B cell (primary cell): ENCODE measurements at regions not wholly inside any gene's neighbourhood (a gene's known extent, or its start where the extent isn't known, plus 50 kb on each side); places are given as distances from the start of the nearest gene placed in this dataset.

Experiments
- ATAC-seq: fragments of 200-7000 bp; cut with Tn5 transposase; one replicate; pipeline ENCODE4 v1.10.0; 2021; ENCODE audit warnings: low read depth, mild to moderate bottlenecking, moderate number of reproducible peaks, moderate library complexity
- CTCF ChIA-PET: fragments of 350-600 bp; sonication (Branson Sonifier 250); formaldehyde crosslinking; loops from one replicate; lab custom pipeline; 2021; ENCODE audit warnings: antibody characterized with exemption, inconsistent platforms; lab: Charles Lee
- POLR2A ChIA-PET: fragments of 350-600 bp; sonication (Branson Sonifier 250); formaldehyde crosslinking; loops from one replicate; lab custom pipeline; 2021; ENCODE audit warnings: antibody characterized with exemption; lab: Charles Lee
- DNase-seq: peaks from one replicate; pipeline ENCODE4 v3.0.0; 2013
- H2AFZ ChIP-seq: 2 replicates; pipeline ENCODE4 v1.6.1; 2012; ENCODE audit warnings: mild to moderate bottlenecking, low read depth, low read length; ENCODE audit not compliant: insufficient read depth, poor library complexity, severe bottlenecking
- H3K27ac ChIP-seq, 2 donors: 1 replicate in 1 of 2; 2 replicates in 1 of 2; pipeline ENCODE4 v1.5.1; 2012 to 2013; ENCODE audit warnings: low read length in 2 of 2, mild to moderate bottlenecking in 2 of 2, moderate library complexity in 1 of 2
- H3K27me3 ChIP-seq, 4 experiments: fragments of 200-600 bp in 1 of 4; sonication (generic) in 1 of 4; replicated peaks in 1 of 4; 1 replicate in 2 of 4; 2 replicates in 2 of 4; pipeline versions ENCODE4 v1.6.1 to v1.7.0; 2013 to 2016; ENCODE audit warnings: low read length in 3 of 4, mild to moderate bottlenecking in 2 of 4, mixed read lengths in 1 of 4, moderate library complexity in 1 of 4; ENCODE audit not compliant: insufficient read depth in 4 of 4, control insufficient read depth in 3 of 4; ENCODE audit errors: control extremely low read depth in 1 of 4
- H3K36me3 ChIP-seq, 2 experiments: replicated peaks in 1 of 2; 1 replicate in 1 of 2; 2 replicates in 1 of 2; pipeline versions ENCODE4 v1.6.1 to v1.7.1; 2013; ENCODE audit warnings: low read length in 1 of 2; ENCODE audit not compliant: insufficient read depth in 2 of 2, control insufficient read depth in 1 of 2; ENCODE audit errors: control extremely low read depth in 1 of 2, extremely low read depth in 1 of 2
- H3K4me1 ChIP-seq, 2 donors: fragments of 200-600 bp in 1 of 2; sonication (generic) in 1 of 2; 1 replicate in 1 of 2; 2 replicates in 1 of 2; pipeline versions ENCODE4 v1.5.1 to v1.6.1; 2013 to 2017; ENCODE audit warnings: low read length in 2 of 2; ENCODE audit not compliant: control insufficient read depth in 2 of 2, insufficient read depth in 2 of 2
- H3K4me2 ChIP-seq: replicated peaks from 2 replicates; pipeline ENCODE3; 2012; ENCODE audit warnings: mild to moderate bottlenecking, low read depth, low read length; ENCODE audit not compliant: poor library complexity, severe bottlenecking
- H3K4me3 ChIP-seq, 5 experiments: fragments of 200-600 bp in 1 of 5; sonication (generic) in 1 of 5; 1 replicate in 3 of 5; 2 replicates in 2 of 5; pipeline versions ENCODE4 v1.5.1 to v1.7.0; 2011 to 2016; ENCODE audit warnings: low read length in 4 of 5, mild to moderate bottlenecking in 4 of 5, low read depth in 2 of 5, control low read depth in 1 of 5, moderate library complexity in 1 of 5; ENCODE audit not compliant: insufficient read depth in 1 of 5; ENCODE audit errors: control extremely low read depth in 1 of 5, extremely low read depth in 1 of 5
- H3K79me2 ChIP-seq: fragments of 200-600 bp; sonication (generic); one replicate; pipeline ENCODE4 v1.6.0; 2016; ENCODE audit warnings: low read length; ENCODE audit not compliant: control insufficient read depth, insufficient read depth
- H3K9ac ChIP-seq: fragments of 200-600 bp; sonication (generic); 2 replicates; pipeline ENCODE4 v1.6.1; 2017; ENCODE audit warnings: mild to moderate bottlenecking, low read length, moderate library complexity
- H3K9me3 ChIP-seq, 3 donors: one replicate each; pipeline versions ENCODE4 v1.6.1 to v1.7.1; 2013; ENCODE audit warnings: low read length in 2 of 3; ENCODE audit not compliant: control insufficient read depth in 2 of 3, insufficient read depth in 1 of 3; ENCODE audit errors: control extremely low read depth in 1 of 3
- H4K20me1 ChIP-seq: 2 replicates; pipeline ENCODE4 v1.6.0; 2012; ENCODE audit warnings: mild to moderate bottlenecking, low read length; ENCODE audit not compliant: insufficient read depth, control insufficient read depth, poor library complexity, severe bottlenecking
- H3K27ac Mint-ChIP-seq: one replicate; pipeline ENCODE4 v1.8.0; 2021; ENCODE audit warnings: mixed read lengths
- H3K27me3 Mint-ChIP-seq: one replicate; pipeline ENCODE4 v1.8.0; 2021; ENCODE audit warnings: mixed read lengths
- H3K4me1 Mint-ChIP-seq: one replicate; pipeline ENCODE4 v1.8.0; 2021; ENCODE audit warnings: mixed read lengths
- H3K4me3 Mint-ChIP-seq: one replicate; pipeline ENCODE4 v1.8.0; 2021; ENCODE audit warnings: mixed read lengths
- H3K9me3 Mint-ChIP-seq: one replicate; pipeline ENCODE4 v1.8.0; 2022; ENCODE audit warnings: mixed read lengths; ENCODE audit not compliant: insufficient read depth
- EZH2 ChIP-seq: IDR thresholded peaks from 2 replicates; pipeline ENCODE4 v1.6.1; 2012; ENCODE audit warnings: borderline replicate concordance, low read depth, mild to moderate bottlenecking, moderate library complexity, low read length; ENCODE audit not compliant: insufficient read depth, poor library complexity, severe bottlenecking
- WGBS: methylation state at CpG from one replicate; pipeline ENCODE4 v1.1.5; 2013; ENCODE audit warnings: missing lambda C conversion rate; ENCODE audit not compliant: insufficient coverage; 5-methylcytosine and 5-hydroxymethylcytosine counted together
- intact Hi-C: fragments of 100-400 bp; cut with micrococcal nuclease; formaldehyde crosslinking; loops from one replicate; pipeline ENCODE4 v1.10.0; 2022
- TF ChIP-seq, protein P1 (sequence below): fragments of 200-600 bp; IDR thresholded peaks from one replicate; pipeline ENCODE4 v1.8.0; 2022; ENCODE audit warnings: antibody characterized with exemption, mild to moderate bottlenecking

DNA sequence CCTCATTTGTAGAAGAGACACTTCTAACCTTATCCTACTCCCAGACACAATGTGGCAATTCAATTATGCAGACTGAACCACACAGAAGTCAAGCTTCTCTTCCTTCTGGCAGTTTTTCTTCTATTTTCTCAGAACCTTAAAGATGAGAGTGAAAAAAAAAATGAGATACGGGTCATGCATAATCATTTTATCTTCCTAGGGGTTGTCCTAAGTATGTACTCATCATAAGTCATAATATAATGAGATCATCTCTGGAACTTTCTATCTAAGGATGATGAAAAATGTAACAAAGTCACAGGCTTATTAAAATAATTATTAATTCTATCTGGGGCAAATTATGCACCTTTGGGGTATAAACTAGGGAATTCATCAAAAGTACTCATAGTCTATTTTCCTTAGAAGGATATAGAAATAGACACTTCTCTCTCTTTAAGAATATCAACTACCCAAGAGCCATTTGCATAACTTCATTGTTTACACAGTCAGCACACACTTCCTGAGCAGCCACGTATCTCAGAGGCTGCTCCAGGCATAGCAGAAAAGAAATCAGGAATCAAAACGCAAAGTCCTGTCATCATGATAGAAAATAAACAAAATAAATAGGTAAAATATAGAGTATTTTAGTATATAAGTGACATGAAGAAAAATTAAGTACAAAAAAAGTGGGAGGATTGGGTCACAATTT is 345.9 kb upstream of the SPHKAP start:
- CTCF ChIA-PET: no interaction called here
- H3K27ac Mint-ChIP-seq: no peak overlapping the region
- no peaks in the 10 kb centered on the region for H4K20me1 ChIP-seq
- no peak overlapping the region for H3K9ac ChIP-seq
- H2AFZ ChIP-seq: no peak overlapping the region
- no peaks in the 10 kb centered on the region for H3K27me3 Mint-ChIP-seq
- ATAC-seq: no peak
- no CpG with 5 or more reads among the region's 3 CpGs for WGBS
- intact Hi-C loops: no loop called here
- POLR2A ChIA-PET: no interaction called here
- H3K4me1 ChIP-seq: no peaks in the 10 kb centered on the region
- H3K27ac ChIP-seq: no peak overlapping the region
- peaks cover 0 to 4% (median 0%) of the 10 kb centered on the region in 3 donors for H3K9me3 ChIP-seq
- no peak overlapping the region for H3K4me3 Mint-ChIP-seq
- H3K27me3 ChIP-seq: no peaks in the 10 kb centered on the region
- H3K4me1 Mint-ChIP-seq: no peaks in the 10 kb centered on the region
- H3K4me3 ChIP-seq: no peak overlapping the region
- H3K36me3 ChIP-seq: no peaks in the 10 kb centered on the region
- no peak for DNase-seq
- H3K79me2 ChIP-seq: no peaks in the 10 kb centered on the region
- H3K4me2 ChIP-seq: no peak overlapping the region
- TF ChIP-seq, protein P1, sequence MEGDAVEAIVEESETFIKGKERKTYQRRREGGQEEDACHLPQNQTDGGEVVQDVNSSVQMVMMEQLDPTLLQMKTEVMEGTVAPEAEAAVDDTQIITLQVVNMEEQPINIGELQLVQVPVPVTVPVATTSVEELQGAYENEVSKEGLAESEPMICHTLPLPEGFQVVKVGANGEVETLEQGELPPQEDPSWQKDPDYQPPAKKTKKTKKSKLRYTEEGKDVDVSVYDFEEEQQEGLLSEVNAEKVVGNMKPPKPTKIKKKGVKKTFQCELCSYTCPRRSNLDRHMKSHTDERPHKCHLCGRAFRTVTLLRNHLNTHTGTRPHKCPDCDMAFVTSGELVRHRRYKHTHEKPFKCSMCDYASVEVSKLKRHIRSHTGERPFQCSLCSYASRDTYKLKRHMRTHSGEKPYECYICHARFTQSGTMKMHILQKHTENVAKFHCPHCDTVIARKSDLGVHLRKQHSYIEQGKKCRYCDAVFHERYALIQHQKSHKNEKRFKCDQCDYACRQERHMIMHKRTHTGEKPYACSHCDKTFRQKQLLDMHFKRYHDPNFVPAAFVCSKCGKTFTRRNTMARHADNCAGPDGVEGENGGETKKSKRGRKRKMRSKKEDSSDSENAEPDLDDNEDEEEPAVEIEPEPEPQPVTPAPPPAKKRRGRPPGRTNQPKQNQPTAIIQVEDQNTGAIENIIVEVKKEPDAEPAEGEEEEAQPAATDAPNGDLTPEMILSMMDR: no peak
- TF ChIP-seq EZH2: no peak
- H3K9me3 Mint-ChIP-seq: no peaks in the 10 kb centered on the region

DNA sequence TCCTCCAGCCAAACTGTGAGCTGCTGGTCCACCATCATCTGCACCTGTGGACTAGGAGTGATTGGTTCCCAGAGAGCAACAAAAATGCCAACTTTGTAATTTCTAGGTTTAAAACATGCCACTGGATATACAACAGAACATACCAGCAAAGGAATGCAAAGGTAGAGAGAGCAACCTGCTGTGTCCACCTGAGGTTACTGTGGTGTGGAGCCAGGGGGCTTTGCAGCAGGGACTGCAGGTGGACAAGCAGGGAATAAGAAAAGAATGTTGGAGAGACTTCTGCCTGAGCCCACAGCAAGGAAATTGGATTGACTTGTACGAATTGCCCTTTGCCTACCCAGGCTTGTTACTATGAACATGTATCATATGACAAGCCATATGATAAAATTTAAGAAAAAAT is 345.2 kb upstream of the SPHKAP start:
- no peak overlapping the region for H3K4me3 Mint-ChIP-seq
- POLR2A ChIA-PET: no interaction called here
- no peak for TF ChIP-seq EZH2
- TF ChIP-seq, protein P1: no peak
- CTCF ChIA-PET: no interaction called here
- H3K27me3 Mint-ChIP-seq: no peaks in the 10 kb centered on the region
- no peaks in the 10 kb centered on the region for H3K9me3 Mint-ChIP-seq
- Histone ChIP-seq H2AFZ (no peak overlapping the region), H3K27ac (no peak overlapping the region), H3K9ac (no peak overlapping the region), H3K4me1 (no peaks in the 10 kb centered on the region), H3K4me2 (no peak overlapping the region), H3K79me2 (no peaks in the 10 kb centered on the region), H3K27me3 (no peaks in the 10 kb centered on the region), H3K9me3 (peaks cover 0 to 4% (median 0%) of the 10 kb centered on the region in 3 donors), H3K36me3 (no peaks in the 10 kb centered on the region), H4K20me1 (no peaks in the 10 kb centered on the region), H3K4me3 (no peak overlapping the region)
- whole genome bisulfite sequencing: no CpG with 5 or more reads among the region's 1 CpG
- intact Hi-C loops: no loop called here
- no peak for DNase-seq
- H3K4me1 Mint-ChIP-seq: no peaks in the 10 kb centered on the region
- H3K27ac Mint-ChIP-seq: no peak overlapping the region
- no peak for ATAC-seq
